ENCODE measurements at regions not wholly inside any gene's neighbourhood (a gene's known extent, or its start where the extent isn't known, plus 50 kb on each side); places are given as distances from the start of the nearest gene placed in this dataset.

- Histone ChIP-seq H3K4me3 (replicated peaks; ENCODE audit: low read depth, low read length) (no peak overlapping the region), H3K36me3 (ENCODE audit: control insufficient read depth, insufficient read depth, low read length) (no peaks in the 10 kb centered on the region), H3K27me3 (replicated peaks; ENCODE audit: control insufficient read depth, insufficient read depth, low read length) (no peaks in the 10 kb centered on the region)
- TF ChIP-seq CTCF (IDR thresholded peaks at IDR 0.05; ENCODE audit: insufficient read depth, low read length, poor library complexity, severe bottlenecking): no peak
- no peak for DNase-seq (ENCODE audit: extremely low read depth, insufficient read length)
Measured at GRCh38 chr21:26784974-26785373, 60.2 kb downstream of the ADAMTS1 start.

DNA sequence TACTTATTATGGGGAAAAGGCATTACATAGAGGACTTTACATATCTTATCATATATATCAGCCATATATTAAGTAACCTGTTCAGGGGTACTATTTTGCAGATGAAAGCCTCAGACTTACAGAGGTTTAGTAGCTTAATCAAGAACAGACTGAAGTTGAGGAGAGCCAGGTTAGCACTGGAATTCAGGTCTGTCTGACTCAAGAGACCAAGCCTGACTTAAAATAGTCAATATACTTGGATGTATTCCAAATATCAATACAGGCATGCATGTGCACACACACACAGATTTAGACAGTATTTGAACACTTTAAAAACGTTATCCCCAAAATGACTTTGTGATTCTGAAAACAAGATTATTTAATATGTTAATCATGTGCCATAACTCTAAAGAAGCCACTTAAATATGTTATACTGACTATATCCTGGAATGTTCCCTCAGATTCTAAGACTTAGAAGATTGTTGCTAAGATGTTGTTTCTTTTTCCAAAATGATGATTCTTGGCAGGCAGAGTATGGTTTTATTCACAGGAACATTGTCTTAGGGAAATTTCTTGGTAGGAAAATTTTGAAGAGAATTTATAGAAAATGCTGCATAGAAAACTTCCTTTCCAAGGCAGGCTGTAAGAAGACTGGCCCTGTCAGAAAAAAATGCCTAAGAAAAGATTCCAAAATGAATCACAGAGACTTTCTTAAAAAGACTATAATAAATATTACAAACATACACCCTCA is 61.6 kb downstream of the ADAMTS1 start:
- no peak overlapping the region for H3K4me3 ChIP-seq (replicated peaks; ENCODE audit: low read depth, low read length)
- H3K27me3 ChIP-seq (replicated peaks; ENCODE audit: control insufficient read depth, insufficient read depth, low read length): no peaks in the 10 kb centered on the region
- no peaks in the 10 kb centered on the region for H3K36me3 ChIP-seq (ENCODE audit: control insufficient read depth, insufficient read depth, low read length)
- TF ChIP-seq CTCF (IDR thresholded peaks at IDR 0.05; ENCODE audit: insufficient read depth, low read length, poor library complexity, severe bottlenecking): no peak
- DNase-seq (ENCODE audit: extremely low read depth, insufficient read length): no peak

GRCh38 chr21:26782747-26783146 is 62.5 kb downstream of the ADAMTS1 start:
- TF ChIP-seq CTCF (IDR thresholded peaks at IDR 0.05; ENCODE audit: insufficient read depth, low read length, poor library complexity, severe bottlenecking): no peak
- DNase-seq (ENCODE audit: extremely low read depth, insufficient read length): no peak

GRCh38 chr21:26782331-26782730 is 62.9 kb downstream of the ADAMTS1 start:
- Histone ChIP-seq H3K36me3 (ENCODE audit: control insufficient read depth, insufficient read depth, low read length) (no peaks in the 10 kb centered on the region), H3K4me3 (replicated peaks; ENCODE audit: low read depth, low read length) (no peak overlapping the region), H3K27me3 (replicated peaks; ENCODE audit: control insufficient read depth, insufficient read depth, low read length) (no peaks in the 10 kb centered on the region)
- no peak for DNase-seq (ENCODE audit: extremely low read depth, insufficient read length)
- no peak for TF ChIP-seq CTCF (IDR thresholded peaks at IDR 0.05; ENCODE audit: insufficient read depth, low read length, poor library complexity, severe bottlenecking)

More at GRCh38 chr21:26782747-26783146, 62.5 kb downstream of the ADAMTS1 start:
- Histone ChIP-seq H3K27me3 (replicated peaks; ENCODE audit: control insufficient read depth, insufficient read depth, low read length) (no peaks in the 10 kb centered on the region), H3K4me3 (replicated peaks; ENCODE audit: low read depth, low read length) (no peak overlapping the region), H3K36me3 (ENCODE audit: control insufficient read depth, insufficient read depth, low read length) (no peaks in the 10 kb centered on the region)

DNA sequence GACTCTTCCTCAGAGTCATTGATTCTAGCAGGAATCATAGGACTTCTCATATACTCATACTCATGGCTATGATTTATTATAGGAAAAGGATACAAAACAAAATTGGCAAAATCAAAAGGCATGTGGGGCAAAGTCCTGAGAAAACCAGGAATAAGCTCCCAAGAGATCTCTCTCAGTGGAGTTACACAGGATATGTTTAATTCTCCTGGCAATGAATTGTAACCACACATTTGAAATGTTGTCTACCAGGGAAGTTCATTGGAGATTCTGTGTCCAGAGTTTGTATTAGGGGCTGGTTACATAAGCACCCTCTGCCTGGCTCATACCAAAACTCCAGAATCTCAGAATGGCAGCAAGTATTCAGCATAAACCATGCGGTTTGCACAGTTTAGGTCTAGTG is 63.9 kb downstream of the ADAMTS1 start:
- Histone ChIP-seq H3K4me3 (replicated peaks; ENCODE audit: low read depth, low read length) (no peak overlapping the region), H3K27me3 (replicated peaks; ENCODE audit: control insufficient read depth, insufficient read depth, low read length) (no peaks in the 10 kb centered on the region), H3K36me3 (ENCODE audit: control insufficient read depth, insufficient read depth, low read length) (no peaks in the 10 kb centered on the region)
- no peak for DNase-seq (ENCODE audit: extremely low read depth, insufficient read length)
- no peak for TF ChIP-seq CTCF (IDR thresholded peaks at IDR 0.05; ENCODE audit: insufficient read depth, low read length, poor library complexity, severe bottlenecking)

GRCh38 chr21:26777166-26777565 is 68.0 kb downstream of the ADAMTS1 start:
- no peak for DNase-seq (ENCODE audit: extremely low read depth, insufficient read length)
- no peak for TF ChIP-seq CTCF (IDR thresholded peaks at IDR 0.05; ENCODE audit: insufficient read depth, low read length, poor library complexity, severe bottlenecking)
- Histone ChIP-seq H3K4me3 (replicated peaks; ENCODE audit: low read depth, low read length) (no peak overlapping the region), H3K27me3 (replicated peaks; ENCODE audit: control insufficient read depth, insufficient read depth, low read length) (no peaks in the 10 kb centered on the region), H3K36me3 (ENCODE audit: control insufficient read depth, insufficient read depth, low read length) (no peaks in the 10 kb centered on the region)
